ENCODE measurements at regions not wholly inside any gene's neighbourhood (a gene's known extent, or its start where the extent isn't known, plus 50 kb on each side); places are given as distances from the start of the nearest gene placed in this dataset.

DNA sequence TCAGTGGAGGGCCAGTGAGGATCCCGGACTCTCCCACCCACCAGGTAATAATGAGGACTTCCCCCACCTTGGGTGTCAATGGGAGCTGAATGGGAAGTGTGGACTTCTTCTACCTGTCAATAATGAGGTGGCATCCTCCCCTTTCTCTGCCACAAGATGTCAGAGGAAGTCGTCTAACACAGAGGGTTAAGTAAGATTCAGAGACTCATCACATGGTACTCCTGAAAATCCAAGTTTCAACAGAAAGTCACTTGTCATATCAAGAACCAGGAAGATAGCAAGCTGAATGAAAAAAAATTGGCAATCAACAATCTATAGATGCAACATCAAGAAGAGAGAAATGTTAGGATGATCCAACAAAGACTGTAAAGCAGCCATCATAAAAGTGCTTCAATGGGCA, 150.9 kb upstream of the SVIL start:
- no peak overlapping the region for H3K4me3 ChIP-seq (ENCODE audit: low read depth in 1 of 3, low read length in 3 of 3)
- no peaks in the 10 kb centered on the region for H3K9me3 ChIP-seq (ENCODE audit: control insufficient read depth in 4 of 4, low read length in 3 of 4)
- no peaks in the 10 kb centered on the region for H3K27me3 ChIP-seq (ENCODE audit: control insufficient read depth in 4 of 4, insufficient read depth in 4 of 4, low read length in 3 of 4)
- no peaks in the 10 kb centered on the region for H3K4me1 ChIP-seq (ENCODE audit: control insufficient read depth in 4 of 4, insufficient read depth in 4 of 4, low read length in 3 of 4)
- H3K36me3 ChIP-seq (ENCODE audit: control insufficient read depth in 4 of 4, insufficient read depth in 3 of 4, low read depth in 1 of 4, low read length in 3 of 4) = no peaks in the 10 kb centered on the region
- no peak overlapping the region for H3K27ac ChIP-seq (ENCODE audit: low read depth in 1 of 2, low read length in 2 of 2)
- no peak for TF ChIP-seq GABPA (IDR thresholded peaks at IDR 0.05 in 1 of 2, conservative IDR thresholded peaks at IDR 0.05 in 1 of 2)
- TF ChIP-seq, protein P1, sequence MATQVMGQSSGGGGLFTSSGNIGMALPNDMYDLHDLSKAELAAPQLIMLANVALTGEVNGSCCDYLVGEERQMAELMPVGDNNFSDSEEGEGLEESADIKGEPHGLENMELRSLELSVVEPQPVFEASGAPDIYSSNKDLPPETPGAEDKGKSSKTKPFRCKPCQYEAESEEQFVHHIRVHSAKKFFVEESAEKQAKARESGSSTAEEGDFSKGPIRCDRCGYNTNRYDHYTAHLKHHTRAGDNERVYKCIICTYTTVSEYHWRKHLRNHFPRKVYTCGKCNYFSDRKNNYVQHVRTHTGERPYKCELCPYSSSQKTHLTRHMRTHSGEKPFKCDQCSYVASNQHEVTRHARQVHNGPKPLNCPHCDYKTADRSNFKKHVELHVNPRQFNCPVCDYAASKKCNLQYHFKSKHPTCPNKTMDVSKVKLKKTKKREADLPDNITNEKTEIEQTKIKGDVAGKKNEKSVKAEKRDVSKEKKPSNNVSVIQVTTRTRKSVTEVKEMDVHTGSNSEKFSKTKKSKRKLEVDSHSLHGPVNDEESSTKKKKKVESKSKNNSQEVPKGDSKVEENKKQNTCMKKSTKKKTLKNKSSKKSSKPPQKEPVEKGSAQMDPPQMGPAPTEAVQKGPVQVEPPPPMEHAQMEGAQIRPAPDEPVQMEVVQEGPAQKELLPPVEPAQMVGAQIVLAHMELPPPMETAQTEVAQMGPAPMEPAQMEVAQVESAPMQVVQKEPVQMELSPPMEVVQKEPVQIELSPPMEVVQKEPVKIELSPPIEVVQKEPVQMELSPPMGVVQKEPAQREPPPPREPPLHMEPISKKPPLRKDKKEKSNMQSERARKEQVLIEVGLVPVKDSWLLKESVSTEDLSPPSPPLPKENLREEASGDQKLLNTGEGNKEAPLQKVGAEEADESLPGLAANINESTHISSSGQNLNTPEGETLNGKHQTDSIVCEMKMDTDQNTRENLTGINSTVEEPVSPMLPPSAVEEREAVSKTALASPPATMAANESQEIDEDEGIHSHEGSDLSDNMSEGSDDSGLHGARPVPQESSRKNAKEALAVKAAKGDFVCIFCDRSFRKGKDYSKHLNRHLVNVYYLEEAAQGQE (IDR thresholded peaks at IDR 0.05) = no peak
- TF ChIP-seq MAX (IDR thresholded peaks at IDR 0.05) = no peak
- no peak for TF ChIP-seq NR2F2 (IDR thresholded peaks at IDR 0.05)
- no peak for TF ChIP-seq YY1 (IDR thresholded peaks at IDR 0.05)
- TF ChIP-seq EGR1 (IDR thresholded peaks at IDR 0.05; ENCODE audit: low read depth in 2 of 2) = no peak
- no peak for TF ChIP-seq HNF4G (IDR thresholded peaks at IDR 0.05)
- TF ChIP-seq HNF4A (conservative IDR thresholded peaks at IDR 0.05) = no peak
- no peak for TF ChIP-seq TAF1 (conservative IDR thresholded peaks at IDR 0.05)
- TF ChIP-seq FOXA1 (IDR thresholded peaks at IDR 0.05) = no peak
- 69% methylated on average over 2 of the region's 2 CpGs for WGBS
- H3K9ac ChIP-seq (ENCODE audit: low read depth in 1 of 2, low read length in 2 of 2) = no peak overlapping the region
- DNase-seq (ENCODE audit: low spot score) = no peak

- H3K4me3 ChIP-seq (ENCODE audit: low read depth in 1 of 3, low read length in 3 of 3) = no peak overlapping the region
- H3K4me1 ChIP-seq (ENCODE audit: control insufficient read depth in 4 of 4, insufficient read depth in 4 of 4, low read length in 3 of 4) = no peaks in the 10 kb centered on the region
- TF ChIP-seq JUND (IDR thresholded peaks at IDR 0.05) (no peak), YY1 (IDR thresholded peaks at IDR 0.05) (no peak), EGR1 (IDR thresholded peaks at IDR 0.05; ENCODE audit: low read depth in 2 of 2) (no peak)
- no peaks in the 10 kb centered on the region for H3K36me3 ChIP-seq (ENCODE audit: control insufficient read depth in 4 of 4, insufficient read depth in 3 of 4, low read depth in 1 of 4, low read length in 3 of 4)
- no peak for DNase-seq (ENCODE audit: low spot score)
- H3K9ac ChIP-seq (ENCODE audit: low read depth in 1 of 2, low read length in 2 of 2) = no peak overlapping the region
- H3K27ac ChIP-seq (ENCODE audit: low read depth in 1 of 2, low read length in 2 of 2) = no peak overlapping the region
- no peaks in the 10 kb centered on the region for H3K9me3 ChIP-seq (ENCODE audit: control insufficient read depth in 4 of 4, low read length in 3 of 4)
- WGBS = 72% methylated on average over 7 of the region's 7 CpGs
- H3K27me3 ChIP-seq (ENCODE audit: control insufficient read depth in 4 of 4, insufficient read depth in 4 of 4, low read length in 3 of 4) = no peaks in the 10 kb centered on the region
Observed at GRCh38 chr10:29784175-29784773, 149.5 kb upstream of the SVIL start.

- no peaks in the 10 kb centered on the region for H3K27me3 ChIP-seq (ENCODE audit: control insufficient read depth in 4 of 4, insufficient read depth in 4 of 4, low read length in 3 of 4)
- H3K36me3 ChIP-seq (ENCODE audit: control insufficient read depth in 4 of 4, insufficient read depth in 3 of 4, low read depth in 1 of 4, low read length in 3 of 4) = no peaks in the 10 kb centered on the region
- 67% methylated on average over 3 of the region's 3 CpGs for WGBS
- no peak overlapping the region for H3K9ac ChIP-seq (ENCODE audit: low read depth in 1 of 2, low read length in 2 of 2)
- no peak for DNase-seq (ENCODE audit: low spot score)
- no peak overlapping the region for H3K4me3 ChIP-seq (ENCODE audit: low read depth in 1 of 3, low read length in 3 of 3)
- H3K27ac ChIP-seq (ENCODE audit: low read depth in 1 of 2, low read length in 2 of 2) = no peak overlapping the region
- no peaks in the 10 kb centered on the region for H3K4me1 ChIP-seq (ENCODE audit: control insufficient read depth in 4 of 4, insufficient read depth in 4 of 4, low read length in 3 of 4)
- no peaks in the 10 kb centered on the region for H3K9me3 ChIP-seq (ENCODE audit: control insufficient read depth in 4 of 4, low read length in 3 of 4)
- TF ChIP-seq FOXA1 (IDR thresholded peaks at IDR 0.05) (no peak), MAX (IDR thresholded peaks at IDR 0.05) (no peak), EGR1 (IDR thresholded peaks at IDR 0.05; ENCODE audit: low read depth in 2 of 2) (no peak), SP1 (IDR thresholded peaks at IDR 0.05) (no peak), JUND (IDR thresholded peaks at IDR 0.05) (no peak), HNF4G (IDR thresholded peaks at IDR 0.05) (no peak), HNF4A (conservative IDR thresholded peaks at IDR 0.05) (no peak)
- TF ChIP-seq, protein P2, sequence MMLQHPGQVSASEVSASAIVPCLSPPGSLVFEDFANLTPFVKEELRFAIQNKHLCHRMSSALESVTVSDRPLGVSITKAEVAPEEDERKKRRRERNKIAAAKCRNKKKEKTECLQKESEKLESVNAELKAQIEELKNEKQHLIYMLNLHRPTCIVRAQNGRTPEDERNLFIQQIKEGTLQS (IDR thresholded peaks at IDR 0.05) = no peak
- TF ChIP-seq, protein P3, sequence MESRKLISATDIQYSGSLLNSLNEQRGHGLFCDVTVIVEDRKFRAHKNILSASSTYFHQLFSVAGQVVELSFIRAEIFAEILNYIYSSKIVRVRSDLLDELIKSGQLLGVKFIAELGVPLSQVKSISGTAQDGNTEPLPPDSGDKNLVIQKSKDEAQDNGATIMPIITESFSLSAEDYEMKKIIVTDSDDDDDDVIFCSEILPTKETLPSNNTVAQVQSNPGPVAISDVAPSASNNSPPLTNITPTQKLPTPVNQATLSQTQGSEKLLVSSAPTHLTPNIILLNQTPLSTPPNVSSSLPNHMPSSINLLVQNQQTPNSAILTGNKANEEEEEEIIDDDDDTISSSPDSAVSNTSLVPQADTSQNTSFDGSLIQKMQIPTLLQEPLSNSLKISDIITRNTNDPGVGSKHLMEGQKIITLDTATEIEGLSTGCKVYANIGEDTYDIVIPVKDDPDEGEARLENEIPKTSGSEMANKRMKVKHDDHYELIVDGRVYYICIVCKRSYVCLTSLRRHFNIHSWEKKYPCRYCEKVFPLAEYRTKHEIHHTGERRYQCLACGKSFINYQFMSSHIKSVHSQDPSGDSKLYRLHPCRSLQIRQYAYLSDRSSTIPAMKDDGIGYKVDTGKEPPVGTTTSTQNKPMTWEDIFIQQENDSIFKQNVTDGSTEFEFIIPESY (IDR thresholded peaks at IDR 0.05) = no peak
- TF ChIP-seq, protein P1 (IDR thresholded peaks at IDR 0.05) = no peak
Observed at GRCh38 chr10:29783201-29783947, 148.6 kb upstream of the SVIL start.
